ENCODE measurements at regions not wholly inside any gene's neighbourhood (a gene's known extent, or its start where the extent isn't known, plus 50 kb on each side); places are given as distances from the start of the nearest gene placed in this dataset.

DNA sequence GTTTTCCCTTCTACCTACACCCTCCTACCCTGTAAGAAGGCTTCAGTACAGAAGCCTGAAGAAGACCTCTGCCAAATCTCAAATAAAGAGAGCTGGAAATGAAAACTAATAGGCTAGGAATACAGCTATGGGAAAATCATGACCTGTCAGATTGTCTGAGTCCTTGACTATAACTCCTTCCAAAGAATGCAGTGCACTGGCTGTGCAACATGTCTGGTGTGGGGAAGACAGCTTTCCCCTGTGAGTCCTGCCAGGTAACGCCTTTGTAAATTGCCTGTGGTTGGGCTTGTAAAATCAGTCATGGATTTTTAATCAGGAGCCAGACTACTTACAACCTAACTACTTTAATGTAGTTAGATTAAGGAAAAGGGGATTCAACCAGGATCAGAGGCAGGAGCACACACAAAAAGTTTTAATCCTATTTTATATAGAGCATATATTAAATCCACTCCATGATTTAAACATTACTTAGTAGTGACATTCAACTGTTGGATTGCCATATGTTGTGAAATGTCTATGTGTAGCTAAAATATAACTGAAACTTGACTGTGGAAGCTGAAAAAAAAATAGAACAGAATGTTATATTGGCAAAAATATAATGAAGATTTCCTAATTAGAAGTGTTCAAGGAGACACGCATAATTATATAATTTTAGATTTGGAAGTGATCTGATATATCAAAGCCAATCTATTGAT lies 1667.8 kb downstream of the KCNT2 start:
- no peak for DNase-seq (ENCODE audit: extremely low read depth, low read depth)
- no peak for TF ChIP-seq CTCF (IDR thresholded peaks at IDR 0.05; ENCODE audit: low read depth, low read length)

GRCh38 chr1:194935864-194936263 lies 1672.4 kb downstream of the KCNT2 start:
- TF ChIP-seq CTCF (IDR thresholded peaks at IDR 0.05; ENCODE audit: low read depth, low read length): no peak
- DNase-seq (ENCODE audit: extremely low read depth, low read depth): no peak

GRCh38 chr1:194931166-194931565 lies 1677.1 kb downstream of the KCNT2 start:
- TF ChIP-seq CTCF (IDR thresholded peaks at IDR 0.05; ENCODE audit: low read depth, low read length): no peak
- no peak for DNase-seq (ENCODE audit: extremely low read depth, low read depth)

DNA sequence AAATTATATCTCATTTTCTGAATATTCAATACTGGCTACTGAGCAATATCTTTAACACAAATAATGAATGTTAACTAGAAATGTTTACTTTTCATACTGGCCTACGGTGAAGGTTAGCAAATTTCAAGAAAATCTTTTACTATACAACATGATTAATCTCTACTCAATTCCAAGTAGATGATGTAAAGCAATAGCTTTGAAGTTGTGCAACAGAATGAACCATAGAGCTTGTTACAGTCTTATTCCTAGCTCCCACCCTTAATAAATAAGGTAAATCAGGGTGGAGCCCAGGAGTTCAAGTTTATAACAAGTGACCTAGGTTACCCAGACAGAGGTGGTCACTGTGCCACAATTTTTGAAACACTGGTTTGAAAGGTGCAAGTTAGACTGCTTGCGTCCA lies 1678.1 kb downstream of the KCNT2 start:
- TF ChIP-seq CTCF (IDR thresholded peaks at IDR 0.05; ENCODE audit: low read depth, low read length): no peak
- no peak for DNase-seq (ENCODE audit: extremely low read depth, low read depth)

DNA sequence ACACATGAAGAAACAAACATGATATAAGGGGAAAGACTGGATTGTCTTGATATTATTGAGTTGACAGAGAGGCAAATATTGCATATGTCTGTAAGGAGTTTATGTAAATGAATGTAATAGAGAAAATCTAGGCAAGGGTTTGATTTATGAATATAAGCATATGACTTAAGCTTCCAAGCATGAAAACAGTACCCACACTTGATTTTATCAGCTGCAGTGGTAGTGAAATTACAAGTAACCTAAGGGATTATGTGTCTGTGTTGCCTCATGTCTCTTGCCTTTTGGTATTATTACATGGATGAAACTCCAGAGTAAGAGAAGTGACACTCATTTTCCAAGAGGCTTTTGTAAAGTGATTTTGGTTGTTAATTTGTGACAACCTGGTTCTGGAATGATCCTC lies 1678.9 kb downstream of the KCNT2 start:
- TF ChIP-seq CTCF (IDR thresholded peaks at IDR 0.05; ENCODE audit: low read depth, low read length): no peak
- DNase-seq (ENCODE audit: extremely low read depth, low read depth): no peak

GRCh38 chr1:194919146-194919545 lies 1689.1 kb downstream of the KCNT2 start:
- no peak for TF ChIP-seq CTCF (IDR thresholded peaks at IDR 0.05; ENCODE audit: low read depth, low read length)
- no peak for DNase-seq (ENCODE audit: extremely low read depth, low read depth)

DNA sequence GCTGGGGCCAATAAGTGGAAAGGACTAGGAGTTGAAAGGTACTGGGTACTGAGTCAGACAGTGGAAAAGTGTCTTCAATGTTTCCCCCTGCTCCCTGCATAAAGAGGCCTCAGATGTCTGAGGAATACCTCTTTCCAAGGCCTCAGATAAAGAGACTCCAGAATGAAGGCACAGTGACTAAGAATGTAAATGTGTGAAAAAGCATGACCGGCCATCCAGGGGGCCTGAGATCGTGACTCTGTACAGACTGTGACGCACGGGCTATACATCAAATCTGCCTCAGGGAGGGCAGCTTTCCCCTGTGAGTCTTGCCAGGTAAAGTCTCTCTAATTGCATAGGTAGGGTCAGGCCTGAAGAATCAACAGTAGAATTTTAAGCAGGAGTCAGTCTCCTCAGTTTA lies 1690.5 kb downstream of the KCNT2 start:
- no peak for DNase-seq (ENCODE audit: extremely low read depth, low read depth)
- TF ChIP-seq CTCF (IDR thresholded peaks at IDR 0.05; ENCODE audit: low read depth, low read length): no peak
